Activated T-cell treated with anti-CD3 and anti-CD28 coated beads, Interleukin-2, amount 50 U/mL, for 72 hours (primary cell): ENCODE measurements at regions not wholly inside any gene's neighbourhood (a gene's known extent, or its start where the extent isn't known, plus 50 kb on each side); places are given as distances from the start of the nearest gene placed in this dataset.
"Not testable (repeated sequence)": the region's sequence is repeated elsewhere in the genome, so short reads cannot be mapped to it uniquely, and the experiment has no call there.

ENCODE experiments used
- ATAC-seq, 2 donors: fragments of 150-1000 bp; cut with Tn5 transposase; replicated peaks in 1 of 2; 2 replicates each; pipeline ENCODE4 v1.10.0; 2021; ENCODE audit warnings: moderate library complexity in 2 of 2, mild to moderate bottlenecking in 1 of 2
- DNase-seq, 2 donors: peaks; one replicate each; pipeline ENCODE4 v3.0.0; 2021 to 2022; ENCODE audit warnings: mixed read lengths in 1 of 2
- H3K27ac Mint-ChIP-seq: one replicate; pipeline ENCODE4 v1.8.0; 2022; ENCODE audit warnings: mild to moderate bottlenecking, moderate library complexity, mixed read lengths
- H3K27me3 Mint-ChIP-seq: one replicate; pipeline ENCODE4 v1.8.0; 2022; ENCODE audit warnings: low read depth, mixed read lengths
- H3K36me3 Mint-ChIP-seq, 2 donors: one replicate each; pipeline ENCODE4 v1.8.0; 2022; ENCODE audit warnings: mixed read lengths in 2 of 2, mild to moderate bottlenecking in 1 of 2; ENCODE audit not compliant: insufficient read depth in 2 of 2
- H3K4me1 Mint-ChIP-seq: one replicate; pipeline ENCODE4 v1.8.0; 2022; ENCODE audit warnings: low read depth, mixed read lengths
- H3K4me3 Mint-ChIP-seq, 2 donors: one replicate each; pipeline ENCODE4 v1.8.0; 2022; ENCODE audit warnings: mild to moderate bottlenecking in 2 of 2, mixed read lengths in 2 of 2, moderate library complexity in 2 of 2
- H3K9me3 Mint-ChIP-seq, 2 donors: one replicate each; pipeline ENCODE4 v1.8.0; 2022; ENCODE audit warnings: mixed read lengths in 2 of 2

- not testable (repeated sequence) for H3K4me1 Mint-ChIP-seq, H3K9me3 Mint-ChIP-seq, ATAC-seq, H3K36me3 Mint-ChIP-seq, H3K27ac Mint-ChIP-seq, H3K27me3 Mint-ChIP-seq, H3K4me3 Mint-ChIP-seq, DNase-seq
Observed at GRCh38 chr11:79606461-79606860, 165.6 kb upstream of the TENM4 start.

- no peaks in the 10 kb centered on the region for H3K4me1 Mint-ChIP-seq
- no peaks in the 10 kb centered on the region for H3K27me3 Mint-ChIP-seq
- H3K27ac Mint-ChIP-seq, result no peak overlapping the region
- no peak overlapping the region for H3K4me3 Mint-ChIP-seq
- no peak for ATAC-seq
- no peaks in the 10 kb centered on the region for H3K36me3 Mint-ChIP-seq
- no peak for DNase-seq
- peaks cover 0 to 2% of the 10 kb centered on the region in 2 donors for H3K9me3 Mint-ChIP-seq
Observed at GRCh38 chr11:79600711-79601110, 159.9 kb upstream of the TENM4 start.

GRCh38 chr11:79594834-79595233 lies 154.0 kb upstream of the TENM4 start:
- DNase-seq, result no peak
- peaks cover 9% of the 10 kb centered on the region in 2 donors for H3K9me3 Mint-ChIP-seq
- H3K4me1 Mint-ChIP-seq, result no peaks in the 10 kb centered on the region
- no peaks in the 10 kb centered on the region for H3K36me3 Mint-ChIP-seq
- H3K27ac Mint-ChIP-seq, result no peak overlapping the region
- no peak overlapping the region for H3K4me3 Mint-ChIP-seq
- H3K27me3 Mint-ChIP-seq, result no peaks in the 10 kb centered on the region
- no peak for ATAC-seq

- no peaks in the 10 kb centered on the region for H3K4me1 Mint-ChIP-seq
- H3K4me3 Mint-ChIP-seq, result no peak overlapping the region
- H3K36me3 Mint-ChIP-seq, result no peaks in the 10 kb centered on the region
- DNase-seq, result no peak
- H3K27me3 Mint-ChIP-seq, result no peaks in the 10 kb centered on the region
- ATAC-seq, result no peak
- peaks cover 13 to 14% of the 10 kb centered on the region in 2 donors for H3K9me3 Mint-ChIP-seq
- no peak overlapping the region for H3K27ac Mint-ChIP-seq
Observed at GRCh38 chr11:79592824-79593223, 152.0 kb upstream of the TENM4 start.

- peaks cover 13 to 14% of the 10 kb centered on the region in 2 donors for H3K9me3 Mint-ChIP-seq
Observed at GRCh38 chr11:79592406-79592805, 151.6 kb upstream of the TENM4 start.

GRCh38 chr11:79582434-79582833 lies 141.6 kb upstream of the TENM4 start:
- Mint-ChIP-seq H3K27ac (no peak overlapping the region), H3K4me1 (no peaks in the 10 kb centered on the region), H3K4me3 (no peak overlapping the region), H3K27me3 (no peaks in the 10 kb centered on the region), H3K9me3 (peaks cover 3 to 4% of the 10 kb centered on the region in 2 donors), H3K36me3 (no peaks in the 10 kb centered on the region)
- no peak for DNase-seq
- no peak for ATAC-seq

More at GRCh38 chr11:79592406-79592805, 151.6 kb upstream of the TENM4 start:
- Mint-ChIP-seq H3K36me3 (no peaks in the 10 kb centered on the region), H3K4me1 (no peaks in the 10 kb centered on the region), H3K27ac (no peak overlapping the region), H3K27me3 (no peaks in the 10 kb centered on the region), H3K4me3 (no peak overlapping the region)
- no peak for DNase-seq
- ATAC-seq, result no peak

- no peak overlapping the region for H3K27ac Mint-ChIP-seq
- peaks cover 3 to 7% of the 10 kb centered on the region in 2 donors for H3K9me3 Mint-ChIP-seq
- H3K27me3 Mint-ChIP-seq, result no peaks in the 10 kb centered on the region
- DNase-seq (no peak), ATAC-seq (no peak)
- no peaks in the 10 kb centered on the region for H3K4me1 Mint-ChIP-seq
- H3K36me3 Mint-ChIP-seq, result no peaks in the 10 kb centered on the region
- H3K4me3 Mint-ChIP-seq, result no peak overlapping the region
Observed at GRCh38 chr11:79579063-79579462, 138.2 kb upstream of the TENM4 start.

- H3K27me3 Mint-ChIP-seq, result no peaks in the 10 kb centered on the region
- H3K9me3 Mint-ChIP-seq, result peaks cover 5 to 7% of the 10 kb centered on the region in 2 donors
- no peak overlapping the region for H3K27ac Mint-ChIP-seq
- ATAC-seq (no peak), DNase-seq (no peak)
- H3K4me3 Mint-ChIP-seq, result no peak overlapping the region
- no peaks in the 10 kb centered on the region for H3K36me3 Mint-ChIP-seq
- H3K4me1 Mint-ChIP-seq, result no peaks in the 10 kb centered on the region
Observed at GRCh38 chr11:79578116-79578515, 137.3 kb upstream of the TENM4 start.

GRCh38 chr11:79575701-79576100 lies 134.9 kb upstream of the TENM4 start:
- DNase-seq, result no peak
- no peak overlapping the region for H3K4me3 Mint-ChIP-seq
- H3K9me3 Mint-ChIP-seq, result peaks cover 5 to 7% of the 10 kb centered on the region in 2 donors
- ATAC-seq, result no peak
- H3K27ac Mint-ChIP-seq, result no peak overlapping the region
- no peaks in the 10 kb centered on the region for H3K4me1 Mint-ChIP-seq
- H3K27me3 Mint-ChIP-seq, result no peaks in the 10 kb centered on the region
- no peaks in the 10 kb centered on the region for H3K36me3 Mint-ChIP-seq

- Mint-ChIP-seq H3K4me3 (no peak overlapping the region), H3K27ac (no peak overlapping the region), H3K9me3 (peaks cover 2% of the 10 kb centered on the region in 2 donors), H3K4me1 (no peaks in the 10 kb centered on the region), H3K36me3 (no peaks in the 10 kb centered on the region), H3K27me3 (no peaks in the 10 kb centered on the region)
- ATAC-seq, result no peak
- DNase-seq, result no peak
Observed at GRCh38 chr11:79570104-79570503, 129.3 kb upstream of the TENM4 start.

- ATAC-seq, result no peak
- no peak overlapping the region for H3K27ac Mint-ChIP-seq
- H3K9me3 Mint-ChIP-seq, result peaks cover 0 to 4% of the 10 kb centered on the region in 2 donors
- H3K27me3 Mint-ChIP-seq, result no peaks in the 10 kb centered on the region
- no peak overlapping the region for H3K4me3 Mint-ChIP-seq
- no peaks in the 10 kb centered on the region for H3K4me1 Mint-ChIP-seq
- no peaks in the 10 kb centered on the region for H3K36me3 Mint-ChIP-seq
- no peak for DNase-seq
Observed at GRCh38 chr11:79564288-79564925, 123.6 kb upstream of the TENM4 start.

- H3K27ac Mint-ChIP-seq, result no peak overlapping the region
- no peak for DNase-seq
- H3K9me3 Mint-ChIP-seq, result peaks cover 2 to 4% of the 10 kb centered on the region in 2 donors
- H3K4me3 Mint-ChIP-seq, result no peak overlapping the region
- H3K36me3 Mint-ChIP-seq, result no peaks in the 10 kb centered on the region
- ATAC-seq, result no peak
- no peaks in the 10 kb centered on the region for H3K27me3 Mint-ChIP-seq
- no peaks in the 10 kb centered on the region for H3K4me1 Mint-ChIP-seq
Observed at GRCh38 chr11:79561496-79561895, 120.7 kb upstream of the TENM4 start.

GRCh38 chr11:79550809-79551208 lies 110.0 kb upstream of the TENM4 start:
- no peak for ATAC-seq
- no peak overlapping the region for H3K4me3 Mint-ChIP-seq
- no peaks in the 10 kb centered on the region for H3K4me1 Mint-ChIP-seq
- peaks cover 1 to 6% of the 10 kb centered on the region in 2 donors for H3K9me3 Mint-ChIP-seq
- no peaks in the 10 kb centered on the region for H3K27me3 Mint-ChIP-seq
- no peak for DNase-seq
- H3K36me3 Mint-ChIP-seq, result no peaks in the 10 kb centered on the region
- no peak overlapping the region for H3K27ac Mint-ChIP-seq

- Mint-ChIP-seq H3K36me3 (no peaks in the 10 kb centered on the region), H3K4me1 (no peaks in the 10 kb centered on the region), H3K9me3 (peaks cover 0 to 3% of the 10 kb centered on the region in 2 donors), H3K27ac (no peak overlapping the region), H3K4me3 (no peak overlapping the region), H3K27me3 (no peaks in the 10 kb centered on the region)
- no peak for ATAC-seq
- DNase-seq, result no peak
Observed at GRCh38 chr11:79547256-79547655, 106.4 kb upstream of the TENM4 start.
